ENCODE measurements at regions not wholly inside any gene's neighbourhood (a gene's known extent, or its start where the extent isn't known, plus 50 kb on each side); places are given as distances from the start of the nearest gene placed in this dataset.

DNA sequence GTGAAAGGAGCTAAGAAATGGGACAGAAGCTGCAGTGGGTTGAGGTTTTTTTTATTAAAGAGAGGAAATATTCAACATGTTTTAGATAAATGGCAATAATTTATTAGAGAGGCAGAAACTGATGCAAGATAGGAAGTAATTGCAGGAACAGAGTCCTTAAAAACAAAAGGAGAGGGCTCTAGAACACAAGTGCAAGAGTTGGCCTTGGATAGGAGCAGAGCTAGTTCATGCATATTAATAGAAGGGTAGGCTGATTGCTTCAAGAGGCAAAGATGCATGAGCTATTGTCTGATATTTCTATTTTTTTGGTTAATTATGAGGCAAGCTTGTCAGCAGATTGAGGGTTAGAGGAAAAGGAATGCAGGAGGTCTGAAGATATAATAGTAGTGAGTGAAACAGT lies 91.0 kb upstream of the GPRIN3 start:
- H3K36me3 ChIP-seq: no peaks in the 10 kb centered on the region
- H3K4me3 ChIP-seq: no peak overlapping the region
- H3K9me3 ChIP-seq: peaks cover 0 to 4% (median 0%) of the 10 kb centered on the region in 8 donors
- TF ChIP-seq, protein P1, sequence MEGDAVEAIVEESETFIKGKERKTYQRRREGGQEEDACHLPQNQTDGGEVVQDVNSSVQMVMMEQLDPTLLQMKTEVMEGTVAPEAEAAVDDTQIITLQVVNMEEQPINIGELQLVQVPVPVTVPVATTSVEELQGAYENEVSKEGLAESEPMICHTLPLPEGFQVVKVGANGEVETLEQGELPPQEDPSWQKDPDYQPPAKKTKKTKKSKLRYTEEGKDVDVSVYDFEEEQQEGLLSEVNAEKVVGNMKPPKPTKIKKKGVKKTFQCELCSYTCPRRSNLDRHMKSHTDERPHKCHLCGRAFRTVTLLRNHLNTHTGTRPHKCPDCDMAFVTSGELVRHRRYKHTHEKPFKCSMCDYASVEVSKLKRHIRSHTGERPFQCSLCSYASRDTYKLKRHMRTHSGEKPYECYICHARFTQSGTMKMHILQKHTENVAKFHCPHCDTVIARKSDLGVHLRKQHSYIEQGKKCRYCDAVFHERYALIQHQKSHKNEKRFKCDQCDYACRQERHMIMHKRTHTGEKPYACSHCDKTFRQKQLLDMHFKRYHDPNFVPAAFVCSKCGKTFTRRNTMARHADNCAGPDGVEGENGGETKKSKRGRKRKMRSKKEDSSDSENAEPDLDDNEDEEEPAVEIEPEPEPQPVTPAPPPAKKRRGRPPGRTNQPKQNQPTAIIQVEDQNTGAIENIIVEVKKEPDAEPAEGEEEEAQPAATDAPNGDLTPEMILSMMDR (IDR thresholded peaks at IDR 0.05 in 8 of 11, conservative IDR thresholded peaks at IDR 0.05 in 3 of 11): no peak
- TF ChIP-seq POLR2A (IDR thresholded peaks at IDR 0.05) (no peak), POLR2AphosphoS5 (IDR thresholded peaks at IDR 0.05) (no peak)
- intact Hi-C loops (cut with DNase I; ENCODE audit: low total_unique reads): no loop called here
- peaks cover 0 to 12% (median 4%) of the 10 kb centered on the region in 6 donors for H3K4me1 ChIP-seq
- no peaks in the 10 kb centered on the region for H3K27me3 ChIP-seq (replicated peaks in 1 of 7)
- DNase-seq: no peak
- H3K27ac ChIP-seq: peak overlapping the region in 1 of 8 donors; percentile 10

- Histone ChIP-seq H3K4me1 (peaks cover 0 to 12% (median 4%) of the 10 kb centered on the region in 6 donors), H3K36me3 (no peaks in the 10 kb centered on the region), H3K9me3 (peaks cover 0 to 4% (median 0%) of the 10 kb centered on the region in 8 donors), H3K27ac (peak overlapping the region in 1 of 8 donors; percentile 10), H3K27me3 (replicated peaks in 1 of 7) (no peaks in the 10 kb centered on the region), H3K4me3 (no peak overlapping the region)
- WGBS, 5 donors: 40 to 62% (median 50%) methylated on average over 4 of the region's 4 CpGs
- DNase-seq: no peak
- TF ChIP-seq POLR2A (IDR thresholded peaks at IDR 0.05) (no peak), POLR2AphosphoS5 (IDR thresholded peaks at IDR 0.05) (no peak)
- TF ChIP-seq, protein P1 (IDR thresholded peaks at IDR 0.05 in 8 of 11, conservative IDR thresholded peaks at IDR 0.05 in 3 of 11): no peak
- intact Hi-C loops (cut with DNase I; ENCODE audit: low total_unique reads): no loop called here
Measured at GRCh38 chr4:89398146-89398545, 90.5 kb upstream of the GPRIN3 start.

- WGBS, 5 donors: 39 to 67% (median 63%) methylated on average over 1 of the region's 1 CpG
- Histone ChIP-seq H3K27ac (no peak overlapping the region), H3K36me3 (no peaks in the 10 kb centered on the region), H3K27me3 (replicated peaks in 1 of 7) (no peaks in the 10 kb centered on the region), H3K9me3 (peaks cover 0 to 4% (median 0%) of the 10 kb centered on the region in 8 donors), H3K4me3 (no peak overlapping the region), H3K4me1 (peaks cover 0 to 12% (median 4%) of the 10 kb centered on the region in 6 donors)
- no peak for TF ChIP-seq POLR2AphosphoS5 (IDR thresholded peaks at IDR 0.05)
- TF ChIP-seq, protein P1 (IDR thresholded peaks at IDR 0.05 in 8 of 11, conservative IDR thresholded peaks at IDR 0.05 in 3 of 11): no peak
- TF ChIP-seq POLR2A (IDR thresholded peaks at IDR 0.05): no peak
- intact Hi-C loops (cut with DNase I; ENCODE audit: low total_unique reads): no loop called here
- DNase-seq: no peak
Measured at GRCh38 chr4:89397441-89397840, 89.8 kb upstream of the GPRIN3 start.

- no peak for TF ChIP-seq POLR2A (IDR thresholded peaks at IDR 0.05)
- TF ChIP-seq, protein P1 (IDR thresholded peaks at IDR 0.05 in 8 of 11, conservative IDR thresholded peaks at IDR 0.05 in 3 of 11): no peak
- no peak for TF ChIP-seq POLR2AphosphoS5 (IDR thresholded peaks at IDR 0.05)
- Histone ChIP-seq H3K4me1 (no peaks in the 10 kb centered on the region), H3K27me3 (replicated peaks in 1 of 7) (no peaks in the 10 kb centered on the region), H3K4me3 (no peak overlapping the region), H3K27ac (no peak overlapping the region), H3K9me3 (peaks cover 0 to 15% (median 3%) of the 10 kb centered on the region in 8 donors), H3K36me3 (no peaks in the 10 kb centered on the region)
- DNase-seq: no peak
- WGBS, 5 donors: 68 to 93% (median 70%) methylated on average over 2 of the region's 2 CpGs
- intact Hi-C loops (cut with DNase I; ENCODE audit: low total_unique reads): no loop called here
Measured at GRCh38 chr4:89382439-89382838, 74.8 kb upstream of the GPRIN3 start.
